Mesothelial cell of epicardium (in vitro differentiated cells): ENCODE measurements at regions not wholly inside any gene's neighbourhood (a gene's known extent, or its start where the extent isn't known, plus 50 kb on each side); places are given as distances from the start of the nearest gene placed in this dataset.

ENCODE experiments used
- DNase-seq, 2 experiments: peaks; one replicate each; pipeline ENCODE4 v3.0.0; 2021; ENCODE audit warnings: low spot score in 2 of 2; ENCODE audit not compliant: unreplicated experiment in 2 of 2
- H3K27ac Mint-ChIP-seq: 2 replicates; pipeline ENCODE4 v1.8.0; 2021; ENCODE audit warnings: mixed read lengths
- H3K27me3 Mint-ChIP-seq: 2 replicates; pipeline ENCODE4 v1.8.0; 2021; ENCODE audit warnings: low read depth, mixed read lengths
- H3K36me3 Mint-ChIP-seq: 2 replicates; pipeline ENCODE4 v1.8.0; 2021; ENCODE audit warnings: mixed read lengths
- H3K4me1 Mint-ChIP-seq: 2 replicates; pipeline ENCODE4 v1.8.0; 2021; ENCODE audit warnings: mixed read lengths
- H3K4me3 Mint-ChIP-seq: 2 replicates; pipeline ENCODE4 v1.8.0; 2021; ENCODE audit warnings: mild to moderate bottlenecking, moderate library complexity, mixed read lengths
- H3K9me3 Mint-ChIP-seq: 2 replicates; pipeline ENCODE4 v1.8.0; 2021; ENCODE audit warnings: mixed read lengths
- CTCF ChIP-seq: fragments of 200-600 bp; sonication (generic); IDR thresholded peaks from one replicate; pipeline ENCODE4 v1.5.0; 2021; ENCODE audit warnings: antibody characterized with exemption; ENCODE audit not compliant: unreplicated experiment

- no peaks in the 10 kb centered on the region for H3K4me1 Mint-ChIP-seq
- TF ChIP-seq CTCF = no peak
- H3K36me3 Mint-ChIP-seq = no peaks in the 10 kb centered on the region
These were observed 83.3 kb downstream of the ALDH8A1 start for GRCh38 chr6:134866563-134866962.

GRCh38 chr6:134864558-134864957 is 85.3 kb downstream of the ALDH8A1 start:
- Mint-ChIP-seq H3K4me3 (no peak overlapping the region), H3K27ac (no peak overlapping the region), H3K36me3 (no peaks in the 10 kb centered on the region), H3K27me3 (no peaks in the 10 kb centered on the region), H3K4me1 (no peaks in the 10 kb centered on the region), H3K9me3 (no peaks in the 10 kb centered on the region)
- DNase-seq = no peak
- no peak for TF ChIP-seq CTCF

More at GRCh38 chr6:134866563-134866962, 83.3 kb downstream of the ALDH8A1 start:
- no peaks in the 10 kb centered on the region for H3K27me3 Mint-ChIP-seq
- H3K4me3 Mint-ChIP-seq = no peak overlapping the region
- no peak for DNase-seq
- H3K9me3 Mint-ChIP-seq = no peaks in the 10 kb centered on the region
- H3K27ac Mint-ChIP-seq = no peak overlapping the region

GRCh38 chr6:134863763-134864510 is 86.0 kb downstream of the ALDH8A1 start:
- no peaks in the 10 kb centered on the region for H3K36me3 Mint-ChIP-seq
- DNase-seq = no peak
- no peaks in the 10 kb centered on the region for H3K4me1 Mint-ChIP-seq
- no peak for TF ChIP-seq CTCF
- H3K27ac Mint-ChIP-seq = no peak overlapping the region
- H3K27me3 Mint-ChIP-seq = no peaks in the 10 kb centered on the region
- H3K9me3 Mint-ChIP-seq = no peaks in the 10 kb centered on the region
- no peak overlapping the region for H3K4me3 Mint-ChIP-seq

GRCh38 chr6:134854366-134854765 is 95.5 kb downstream of the ALDH8A1 start:
- TF ChIP-seq CTCF = no peak
- Mint-ChIP-seq H3K27ac (peak overlapping the region; percentile 1), H3K4me1 (peaks cover 29% of the 10 kb centered on the region), H3K36me3 (no peaks in the 10 kb centered on the region), H3K4me3 (no peak overlapping the region), H3K9me3 (no peaks in the 10 kb centered on the region), H3K27me3 (no peaks in the 10 kb centered on the region)
- DNase-seq = no peak

- DNase-seq = no peak
- H3K4me1 Mint-ChIP-seq = peaks cover 29% of the 10 kb centered on the region
- H3K36me3 Mint-ChIP-seq = no peaks in the 10 kb centered on the region
- H3K27ac Mint-ChIP-seq = peak overlapping the region; percentile 41
- TF ChIP-seq CTCF = no peak
- no peak overlapping the region for H3K4me3 Mint-ChIP-seq
- no peaks in the 10 kb centered on the region for H3K9me3 Mint-ChIP-seq
- H3K27me3 Mint-ChIP-seq = no peaks in the 10 kb centered on the region
These were observed 96.5 kb downstream of the ALDH8A1 start for GRCh38 chr6:134853111-134854055.
